ENCODE measurements at regions not wholly inside any gene's neighbourhood (a gene's known extent, or its start where the extent isn't known, plus 50 kb on each side); places are given as distances from the start of the nearest gene placed in this dataset.
"Not testable (repeated sequence)": the region's sequence is repeated elsewhere in the genome, so short reads cannot be mapped to it uniquely, and the experiment has no call there.

GRCh38 chr9:120310035-120310434 is 269.9 kb downstream of the CDK5RAP2 start:
- no peak overlapping the region for H3K4me3 ChIP-seq (ENCODE audit: low read length)
- TF ChIP-seq, protein P1, sequence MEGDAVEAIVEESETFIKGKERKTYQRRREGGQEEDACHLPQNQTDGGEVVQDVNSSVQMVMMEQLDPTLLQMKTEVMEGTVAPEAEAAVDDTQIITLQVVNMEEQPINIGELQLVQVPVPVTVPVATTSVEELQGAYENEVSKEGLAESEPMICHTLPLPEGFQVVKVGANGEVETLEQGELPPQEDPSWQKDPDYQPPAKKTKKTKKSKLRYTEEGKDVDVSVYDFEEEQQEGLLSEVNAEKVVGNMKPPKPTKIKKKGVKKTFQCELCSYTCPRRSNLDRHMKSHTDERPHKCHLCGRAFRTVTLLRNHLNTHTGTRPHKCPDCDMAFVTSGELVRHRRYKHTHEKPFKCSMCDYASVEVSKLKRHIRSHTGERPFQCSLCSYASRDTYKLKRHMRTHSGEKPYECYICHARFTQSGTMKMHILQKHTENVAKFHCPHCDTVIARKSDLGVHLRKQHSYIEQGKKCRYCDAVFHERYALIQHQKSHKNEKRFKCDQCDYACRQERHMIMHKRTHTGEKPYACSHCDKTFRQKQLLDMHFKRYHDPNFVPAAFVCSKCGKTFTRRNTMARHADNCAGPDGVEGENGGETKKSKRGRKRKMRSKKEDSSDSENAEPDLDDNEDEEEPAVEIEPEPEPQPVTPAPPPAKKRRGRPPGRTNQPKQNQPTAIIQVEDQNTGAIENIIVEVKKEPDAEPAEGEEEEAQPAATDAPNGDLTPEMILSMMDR (conservative IDR thresholded peaks at IDR 0.05; ENCODE audit: low read depth, low read length), result no peak
- no peak for DNase-seq (ENCODE audit: low read depth)

DNA sequence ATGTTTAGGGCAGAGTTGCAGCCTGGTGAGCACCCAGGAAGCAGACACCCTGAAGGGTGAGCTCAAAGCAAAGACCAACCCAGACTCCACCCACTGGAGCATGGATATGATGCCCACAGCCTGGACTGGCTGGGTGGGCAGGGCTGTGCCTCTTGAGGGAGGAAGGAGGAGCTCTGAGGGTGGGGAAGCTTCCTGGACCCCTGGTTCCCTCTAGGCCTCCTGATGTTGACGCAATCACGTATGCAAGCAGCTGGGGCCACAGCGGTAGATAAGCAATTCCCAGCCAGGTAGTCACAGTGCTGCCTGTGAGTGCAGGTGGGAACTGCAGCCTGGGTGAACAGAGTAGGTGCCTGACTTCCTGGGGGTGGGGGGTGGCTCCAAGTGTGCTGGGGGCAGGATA is 271.5 kb downstream of the CDK5RAP2 start:
- TF ChIP-seq, protein P1 (conservative IDR thresholded peaks at IDR 0.05; ENCODE audit: low read depth, low read length), result no peak
- DNase-seq (ENCODE audit: low read depth), result no peak
- H3K4me3 ChIP-seq (ENCODE audit: low read length), result no peak overlapping the region

- DNase-seq (ENCODE audit: low read depth), result no peak
- H3K4me3 ChIP-seq (ENCODE audit: low read length), result no peak overlapping the region
- TF ChIP-seq, protein P1 (conservative IDR thresholded peaks at IDR 0.05; ENCODE audit: low read depth, low read length), result no peak
Measured at GRCh38 chr9:120307599-120307998, 272.4 kb downstream of the CDK5RAP2 start.

- H3K4me3 ChIP-seq (ENCODE audit: low read length), result no peak overlapping the region
- no peak for DNase-seq (ENCODE audit: low read depth)
- TF ChIP-seq, protein P1 (conservative IDR thresholded peaks at IDR 0.05; ENCODE audit: low read depth, low read length), result no peak
Measured at GRCh38 chr9:120306561-120306960, 273.4 kb downstream of the CDK5RAP2 start.

DNA sequence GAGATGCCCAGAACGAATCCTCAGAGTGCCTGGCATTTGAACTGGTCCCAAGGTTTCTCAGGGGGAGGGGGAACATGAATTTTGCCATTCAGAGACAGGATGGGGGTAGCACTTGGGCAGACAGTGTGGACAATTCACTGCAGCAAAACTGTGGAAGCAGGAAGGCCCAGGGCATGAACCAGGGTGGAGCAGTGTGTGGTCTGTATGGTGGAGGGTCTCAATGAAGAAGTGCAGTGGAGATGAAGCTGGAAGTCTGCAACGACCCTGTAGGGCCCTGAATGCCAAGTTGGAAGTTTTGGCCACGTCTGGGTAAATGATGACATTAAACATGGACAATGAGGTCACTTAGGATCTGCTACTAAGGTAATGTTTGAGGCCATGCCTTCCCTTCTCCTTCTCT is 273.9 kb downstream of the CDK5RAP2 start:
- no peak overlapping the region for H3K4me3 ChIP-seq (ENCODE audit: low read length)
- no peak for DNase-seq (ENCODE audit: low read depth)
- TF ChIP-seq, protein P1 (conservative IDR thresholded peaks at IDR 0.05; ENCODE audit: low read depth, low read length), result no peak

DNA sequence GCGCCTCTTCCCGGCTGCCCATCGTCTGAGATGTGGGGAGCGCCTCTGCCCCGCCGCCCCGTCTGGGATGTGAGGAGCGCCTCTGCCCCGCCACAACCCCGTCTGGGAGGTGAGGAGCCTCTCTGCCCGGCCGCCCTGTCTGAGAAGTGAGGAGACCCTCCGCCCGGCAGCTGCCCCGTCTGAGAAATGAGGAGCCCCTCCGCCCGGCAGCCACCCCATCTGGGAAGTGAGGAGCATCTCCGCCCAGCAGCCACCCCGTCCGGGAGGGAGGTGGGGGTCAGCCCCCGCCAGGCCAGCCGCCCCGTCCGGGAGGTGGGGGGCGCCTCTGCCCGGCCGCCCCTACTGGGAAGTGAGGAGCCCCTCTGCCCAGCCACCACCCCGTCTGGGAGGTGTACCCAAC is 275.1 kb downstream of the CDK5RAP2 start:
- H3K4me3 ChIP-seq (ENCODE audit: low read length); DNase-seq (ENCODE audit: low read depth): not testable (repeated sequence)

GRCh38 chr9:120303519-120303918 is 276.4 kb downstream of the CDK5RAP2 start:
- TF ChIP-seq, protein P1 (conservative IDR thresholded peaks at IDR 0.05; ENCODE audit: low read depth, low read length), result no peak
- DNase-seq (ENCODE audit: low read depth), result no peak
- no peak overlapping the region for H3K4me3 ChIP-seq (ENCODE audit: low read length)

DNA sequence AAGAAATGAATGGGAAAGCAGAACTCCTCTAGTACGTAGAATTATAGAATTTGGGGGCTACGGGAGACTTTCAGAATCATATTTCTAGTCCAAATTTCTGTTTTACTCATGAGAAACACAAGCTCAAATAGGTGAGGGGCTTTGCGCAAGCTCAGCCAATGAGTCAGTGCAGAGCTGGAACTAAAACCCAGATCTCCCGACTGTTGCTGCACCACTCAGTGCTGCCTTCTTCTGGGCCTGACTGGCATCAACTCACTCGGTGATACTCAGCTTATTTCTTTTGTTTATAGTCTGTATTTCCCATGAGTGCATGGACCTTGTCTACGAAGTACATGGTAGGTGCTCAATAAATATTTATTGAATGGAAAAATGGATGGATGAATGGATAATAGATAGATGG is 280.2 kb downstream of the CDK5RAP2 start:
- TF ChIP-seq, protein P1 (conservative IDR thresholded peaks at IDR 0.05; ENCODE audit: low read depth, low read length), result no peak
- no peak for DNase-seq (ENCODE audit: low read depth)

More for the DNA sequence above, 280.2 kb downstream of the CDK5RAP2 start:
- H3K4me3 ChIP-seq (ENCODE audit: low read length), result no peak overlapping the region

Data from retinal pigment epithelial cell (primary cell).